SU-DHL-6 (cell line): ENCODE measurements at regions not wholly inside any gene's neighbourhood (a gene's known extent, or its start where the extent isn't known, plus 50 kb on each side); places are given as distances from the start of the nearest gene placed in this dataset.

Experiments used
- EZH2phosphoT487 ChIP-seq: fragments of 200-600 bp; sonication (generic), shearing (Covaris generic); conservative IDR thresholded peaks from 2 replicates; pipeline ENCODE4 v1.6.1; 2018; ENCODE audit warnings: mild to moderate bottlenecking, antibody characterized with exemption, low read length, moderate library complexity, mixed read lengths
- TF ChIP-seq, protein P1 (sequence below): fragments of 200-600 bp; sonication (generic); IDR thresholded peaks from one replicate; pipeline ENCODE4 v1.5.1; 2017; ENCODE audit warnings: antibody characterized with exemption, mild to moderate bottlenecking, low read length, moderate library complexity; ENCODE audit not compliant: insufficient read depth, poor library complexity, severe bottlenecking

DNA sequence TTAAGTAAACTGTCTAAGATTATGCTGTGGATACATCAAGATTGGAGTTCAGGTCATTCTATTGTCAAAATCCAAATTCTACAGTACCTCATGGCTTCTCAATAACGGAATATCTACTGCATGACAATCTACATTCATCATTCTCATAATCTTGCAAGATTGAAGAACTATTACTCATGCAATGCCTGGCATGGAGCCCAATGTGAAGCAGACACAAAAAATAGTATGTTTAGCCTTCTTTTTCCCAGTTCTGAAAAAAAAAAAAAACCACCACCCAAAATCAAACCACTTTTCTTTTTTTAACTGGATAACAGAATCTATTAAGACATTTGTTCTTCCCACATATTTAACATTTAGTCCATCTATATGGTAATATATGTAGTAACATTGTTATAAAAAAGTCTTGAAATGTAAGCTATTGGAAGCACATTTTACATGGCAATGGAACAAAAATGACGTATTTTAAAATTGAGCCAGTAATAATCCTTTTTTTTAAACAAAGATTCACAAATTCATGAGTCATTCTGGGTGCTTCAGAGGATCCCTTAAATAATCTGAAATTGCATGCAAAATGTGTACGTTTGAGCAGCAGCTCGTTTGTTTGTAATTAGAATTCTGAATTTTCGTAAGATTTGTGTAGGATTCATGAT lies 232.2 kb upstream of the FMR1 start:
- TF ChIP-seq, protein P1, sequence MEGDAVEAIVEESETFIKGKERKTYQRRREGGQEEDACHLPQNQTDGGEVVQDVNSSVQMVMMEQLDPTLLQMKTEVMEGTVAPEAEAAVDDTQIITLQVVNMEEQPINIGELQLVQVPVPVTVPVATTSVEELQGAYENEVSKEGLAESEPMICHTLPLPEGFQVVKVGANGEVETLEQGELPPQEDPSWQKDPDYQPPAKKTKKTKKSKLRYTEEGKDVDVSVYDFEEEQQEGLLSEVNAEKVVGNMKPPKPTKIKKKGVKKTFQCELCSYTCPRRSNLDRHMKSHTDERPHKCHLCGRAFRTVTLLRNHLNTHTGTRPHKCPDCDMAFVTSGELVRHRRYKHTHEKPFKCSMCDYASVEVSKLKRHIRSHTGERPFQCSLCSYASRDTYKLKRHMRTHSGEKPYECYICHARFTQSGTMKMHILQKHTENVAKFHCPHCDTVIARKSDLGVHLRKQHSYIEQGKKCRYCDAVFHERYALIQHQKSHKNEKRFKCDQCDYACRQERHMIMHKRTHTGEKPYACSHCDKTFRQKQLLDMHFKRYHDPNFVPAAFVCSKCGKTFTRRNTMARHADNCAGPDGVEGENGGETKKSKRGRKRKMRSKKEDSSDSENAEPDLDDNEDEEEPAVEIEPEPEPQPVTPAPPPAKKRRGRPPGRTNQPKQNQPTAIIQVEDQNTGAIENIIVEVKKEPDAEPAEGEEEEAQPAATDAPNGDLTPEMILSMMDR = no peak
- no peak for TF ChIP-seq EZH2phosphoT487
